NCI-H1930 (cell line): ENCODE measurements at regions not wholly inside any gene's neighbourhood (a gene's known extent, or its start where the extent isn't known, plus 50 kb on each side); places are given as distances from the start of the nearest gene placed in this dataset.
"Not testable (repeated sequence)": the region's sequence is repeated elsewhere in the genome, so short reads cannot be mapped to it uniquely, and the experiment has no call there.

Source experiments
- DNase-seq, 2 experiments: peaks; one replicate each; lab custom pipeline; 2025; lab: John Stamatoyannopoulos, UW

DNA sequence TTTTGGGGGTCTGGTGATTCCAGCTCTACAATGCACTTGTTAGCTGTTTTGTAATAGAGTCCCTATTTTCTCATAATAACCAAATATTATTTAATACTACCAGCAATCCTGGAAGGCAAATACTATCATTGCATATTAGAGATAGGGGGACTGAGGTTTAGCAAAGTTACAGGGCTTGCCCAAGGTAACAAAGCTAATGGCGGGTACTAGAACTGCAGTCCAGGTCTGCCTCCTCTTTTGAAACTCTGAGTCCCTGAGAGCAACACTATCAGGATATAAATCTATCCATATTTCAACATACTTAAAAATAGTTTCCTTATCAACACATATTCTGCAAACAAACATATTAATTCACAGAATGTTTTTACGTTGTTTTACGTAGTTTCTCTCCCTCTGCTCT is 235.5 kb upstream of the ACVR2A start:
- DNase-seq, result no peak

DNA sequence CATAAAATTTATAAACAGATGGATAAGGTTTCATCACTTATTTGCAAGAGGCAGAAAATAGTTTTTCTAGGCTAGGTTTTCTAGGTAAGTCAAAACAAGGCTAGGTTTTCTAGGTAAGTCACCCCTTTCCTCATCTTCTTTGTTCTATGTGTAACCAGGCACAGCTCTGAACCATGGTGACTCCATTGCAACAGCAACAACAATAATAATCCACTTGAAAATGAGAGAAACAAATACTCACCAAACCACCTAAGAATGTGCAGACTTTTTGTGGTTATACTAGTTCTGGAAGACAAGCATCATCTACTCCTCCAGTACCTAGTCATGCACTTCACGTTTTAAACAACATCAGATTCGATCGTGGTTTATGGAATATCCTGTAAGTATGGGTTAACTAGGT is 237.4 kb upstream of the ACVR2A start:
- DNase-seq, result no peak

DNA sequence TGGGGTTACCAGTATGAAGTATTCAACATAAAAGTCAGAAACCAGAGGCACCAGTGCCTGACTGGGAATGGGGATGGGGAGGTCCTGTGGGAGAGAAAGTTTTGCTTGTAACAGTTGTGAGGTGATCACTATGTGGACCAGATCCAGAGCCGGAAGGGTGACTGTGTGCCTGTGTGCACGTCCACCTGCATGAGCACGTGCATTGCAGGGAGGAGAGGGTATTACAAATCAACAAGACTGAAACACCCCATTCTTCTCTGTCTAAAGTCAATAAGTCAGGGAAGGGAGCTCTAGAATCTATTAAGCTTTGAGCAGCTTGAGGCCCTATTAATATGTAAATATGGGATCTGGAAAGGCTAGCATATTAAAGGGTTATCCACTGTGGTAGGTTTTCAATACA is 241.0 kb upstream of the ACVR2A start:
- no peak for DNase-seq

DNA sequence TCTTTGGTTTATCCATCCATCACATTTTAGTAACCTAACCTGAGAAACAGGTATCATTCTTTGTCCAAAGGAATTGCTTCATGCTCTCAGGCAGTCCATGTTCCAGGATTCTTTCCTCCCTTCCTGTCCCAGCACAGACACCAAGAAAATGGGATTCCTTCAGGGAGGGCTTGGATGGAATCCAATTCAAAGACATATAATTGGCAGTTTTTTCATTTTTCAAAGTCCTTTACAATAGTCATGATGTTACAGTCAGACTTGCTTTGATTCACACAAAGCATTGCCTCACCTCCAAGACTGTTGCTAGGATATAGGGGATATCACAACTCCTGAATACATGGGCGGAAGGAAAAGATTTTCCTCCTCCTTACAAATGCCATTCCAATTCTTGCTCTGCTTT is 241.4 kb upstream of the ACVR2A start:
- no peak for DNase-seq

DNA sequence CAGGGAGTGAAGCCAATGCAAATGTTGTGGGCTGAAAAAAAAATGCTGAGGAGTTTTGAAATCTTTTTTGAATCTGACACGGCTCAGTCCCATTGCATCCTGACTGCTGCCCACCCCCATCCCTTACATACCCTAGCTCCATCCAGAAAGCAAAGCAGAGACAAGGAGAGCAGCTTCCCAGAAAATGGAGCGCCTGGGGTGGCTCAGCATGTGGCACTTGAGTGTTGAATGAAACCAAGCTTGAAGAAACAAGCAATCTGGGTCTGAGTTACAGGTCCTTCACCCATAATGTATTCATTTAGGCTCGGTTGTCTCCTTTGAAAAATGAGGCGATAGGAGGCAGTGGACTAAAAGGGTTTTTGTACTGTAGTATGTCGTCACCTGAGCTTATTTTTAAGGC is 244.2 kb upstream of the ACVR2A start:
- no peak for DNase-seq

DNA sequence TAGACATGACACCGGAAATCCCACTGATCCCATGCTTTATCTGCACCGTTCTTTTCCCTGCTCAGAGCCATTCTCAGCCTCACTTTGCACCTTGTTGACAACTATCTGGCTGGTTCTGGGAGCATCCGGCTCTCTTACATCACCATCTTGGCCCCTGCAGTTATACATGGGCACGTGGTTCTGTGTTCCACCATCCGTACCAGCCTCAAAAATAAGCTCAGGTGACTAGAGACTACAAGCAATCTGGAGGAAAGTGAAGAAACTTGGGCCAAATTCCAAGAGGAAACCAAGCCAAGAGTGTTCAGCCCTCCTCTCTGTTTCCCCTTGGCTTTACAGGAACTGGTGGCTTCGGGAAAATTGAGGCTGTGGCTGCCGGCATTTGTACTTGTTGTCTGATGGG is 244.6 kb upstream of the ACVR2A start:
- DNase-seq, result no peak

DNA sequence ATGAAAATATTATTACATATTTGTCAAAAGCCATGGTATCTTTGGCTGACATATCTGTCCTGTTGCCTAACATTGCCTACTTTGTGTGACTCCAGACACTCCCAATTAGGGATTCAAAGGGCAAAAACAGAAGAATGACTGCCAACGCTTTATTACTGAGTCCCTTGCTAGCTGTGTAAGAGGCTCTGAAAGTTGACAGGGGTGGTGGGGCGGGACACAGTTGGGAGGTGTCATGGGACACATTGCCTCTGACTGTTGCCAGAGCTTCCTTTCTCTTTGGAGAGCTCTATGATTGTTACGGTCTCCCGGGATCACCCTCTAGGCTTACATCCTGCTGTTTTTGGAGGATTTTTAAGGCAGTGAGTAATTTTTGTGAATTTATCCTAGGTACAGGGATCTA is 249.6 kb upstream of the ACVR2A start:
- no peak for DNase-seq

DNA sequence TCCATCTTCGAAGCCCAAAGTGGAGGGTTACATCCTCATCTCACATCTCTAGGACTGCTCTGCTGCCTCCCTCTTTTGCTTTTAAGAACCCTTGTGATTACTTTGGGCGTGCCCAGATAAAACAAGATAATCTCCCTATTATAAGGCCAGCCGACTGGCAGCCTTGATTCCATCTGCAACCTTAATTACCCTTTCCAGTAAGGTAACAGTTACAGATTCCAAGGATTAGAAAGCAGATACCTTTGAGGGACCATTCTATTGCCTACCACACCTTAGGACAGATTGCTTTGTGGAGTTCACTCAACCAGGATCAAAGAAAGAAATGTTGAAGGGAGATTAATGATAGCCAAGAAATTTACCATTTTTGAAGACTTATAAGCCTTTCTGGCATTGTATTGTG is 250.8 kb upstream of the ACVR2A start:
- no peak for DNase-seq

DNA sequence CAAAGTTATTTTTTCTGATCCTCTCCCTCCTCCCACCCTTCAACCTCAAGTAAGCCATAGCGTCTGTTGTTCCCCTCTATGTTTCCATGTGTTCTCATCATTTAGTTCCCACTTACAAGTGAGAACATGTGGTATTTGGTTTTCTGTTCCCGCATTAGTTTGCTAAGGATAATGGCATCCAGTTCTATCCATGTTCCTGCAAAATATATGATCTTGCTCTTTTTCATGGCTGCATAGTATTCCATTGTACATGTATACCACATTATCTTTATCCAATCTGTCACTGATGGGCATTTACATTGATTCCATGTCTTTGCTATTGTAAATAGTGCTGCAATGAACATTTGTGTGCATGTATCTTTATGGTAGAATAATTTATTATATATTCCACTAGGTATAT is 252.0 kb upstream of the ACVR2A start:
- not testable (repeated sequence) for DNase-seq

DNA sequence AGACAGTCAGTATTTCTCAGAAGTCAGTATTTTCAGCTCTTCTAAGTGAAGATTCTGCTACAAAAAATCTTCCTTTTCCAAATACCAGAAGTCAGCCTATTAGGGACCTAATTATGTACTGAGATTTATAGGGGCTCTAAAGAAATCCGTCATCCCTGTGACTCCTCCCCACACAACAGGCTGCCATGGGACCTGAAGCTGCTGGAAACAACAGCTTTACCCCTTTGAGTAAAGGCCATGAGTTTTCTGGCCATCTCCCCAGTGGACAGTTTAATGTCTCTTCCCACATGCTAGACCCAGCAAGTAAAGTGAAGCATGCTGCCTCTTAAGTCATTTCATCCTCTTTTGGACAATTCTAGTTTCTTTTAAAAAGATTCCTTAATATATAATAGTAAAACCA is 255.7 kb upstream of the ACVR2A start:
- no peak for DNase-seq

DNA sequence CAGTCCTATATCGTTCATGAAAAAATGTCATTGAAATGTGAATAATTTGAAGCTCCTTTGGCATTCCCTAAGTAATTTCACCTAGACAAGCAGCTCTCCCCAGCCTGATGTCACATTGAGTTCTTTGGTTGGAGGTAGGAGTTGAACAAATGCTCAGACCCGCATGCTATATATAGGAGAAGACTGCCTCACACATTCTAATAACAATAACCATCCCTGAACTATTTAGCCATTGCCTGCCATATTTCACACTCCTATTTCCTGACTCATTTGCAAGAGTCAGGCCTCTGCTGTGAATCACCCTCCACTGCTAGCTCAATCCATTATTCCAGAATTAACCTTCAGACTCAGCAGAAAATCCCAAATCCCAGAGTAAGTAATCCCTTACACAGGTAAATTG is 256.6 kb upstream of the ACVR2A start:
- DNase-seq, result no peak

DNA sequence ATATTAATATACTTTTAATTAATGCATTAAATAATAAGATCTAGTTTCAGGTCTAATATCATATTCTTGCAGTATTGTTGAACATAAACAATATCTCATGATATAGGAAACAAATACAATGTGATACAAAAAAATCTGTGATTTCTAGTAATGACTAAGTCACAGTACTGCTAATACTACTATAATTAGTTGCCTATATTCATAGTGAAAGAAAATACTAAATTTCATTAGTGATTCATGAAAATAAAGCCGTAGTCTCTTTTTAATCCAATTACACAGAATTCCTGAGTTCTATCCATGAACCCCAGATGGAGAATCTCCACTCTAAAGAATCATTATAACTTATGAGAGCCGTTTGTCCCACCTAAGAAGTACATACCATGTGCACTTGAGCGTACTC is 266.3 kb upstream of the ACVR2A start:
- DNase-seq, result no peak

DNA sequence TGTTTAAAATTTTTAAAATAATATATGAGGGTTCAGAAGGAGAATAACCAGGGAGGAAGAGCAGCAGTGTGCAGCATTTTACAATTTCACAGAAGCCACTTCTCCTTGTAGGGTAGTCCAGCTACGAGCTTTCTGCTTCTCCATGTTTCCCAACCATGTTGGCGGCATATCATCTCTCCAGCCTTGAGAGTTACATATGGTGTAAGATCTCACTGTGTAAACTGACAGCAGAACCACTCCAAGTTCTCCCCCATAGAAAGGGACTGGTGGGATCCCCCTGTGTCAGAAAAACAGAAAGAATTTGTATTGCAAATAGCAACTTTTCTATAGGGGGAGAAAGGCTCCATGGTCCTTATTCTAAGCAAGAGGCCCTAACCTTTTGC is 266.8 kb upstream of the ACVR2A start:
- DNase-seq, result no peak

DNA sequence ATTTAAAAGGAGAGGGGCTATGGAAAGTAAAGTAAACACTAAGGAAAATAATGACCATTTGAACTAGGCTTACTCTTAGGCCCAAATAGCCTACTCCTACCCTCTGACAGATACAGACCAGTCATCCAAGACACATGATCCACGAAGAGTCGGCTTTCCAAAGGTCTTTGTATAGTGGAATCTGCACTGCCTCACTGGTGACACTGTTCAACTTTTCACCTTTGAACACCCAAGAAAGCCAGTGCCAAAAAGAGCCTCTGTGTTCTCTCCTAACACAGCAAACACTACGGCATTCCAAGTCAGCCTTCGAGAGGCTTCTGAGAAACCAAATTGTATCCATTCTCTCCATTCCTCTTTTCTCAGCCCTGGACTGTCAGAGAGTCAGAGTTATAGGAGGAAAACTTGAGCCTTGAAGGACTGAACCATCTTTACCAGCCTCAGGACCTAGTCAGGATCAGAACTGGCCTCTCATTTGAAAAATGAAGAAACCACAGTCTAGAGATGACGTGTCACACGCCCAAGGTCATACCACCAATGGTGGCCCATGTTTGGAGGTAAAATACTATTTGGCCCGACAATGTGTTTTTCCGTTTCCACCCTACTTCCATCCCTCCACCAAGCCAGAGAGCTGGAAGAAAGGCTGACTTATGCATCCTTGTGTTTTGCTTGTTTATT is 267.4 kb upstream of the ACVR2A start:
- no peak for DNase-seq

DNA sequence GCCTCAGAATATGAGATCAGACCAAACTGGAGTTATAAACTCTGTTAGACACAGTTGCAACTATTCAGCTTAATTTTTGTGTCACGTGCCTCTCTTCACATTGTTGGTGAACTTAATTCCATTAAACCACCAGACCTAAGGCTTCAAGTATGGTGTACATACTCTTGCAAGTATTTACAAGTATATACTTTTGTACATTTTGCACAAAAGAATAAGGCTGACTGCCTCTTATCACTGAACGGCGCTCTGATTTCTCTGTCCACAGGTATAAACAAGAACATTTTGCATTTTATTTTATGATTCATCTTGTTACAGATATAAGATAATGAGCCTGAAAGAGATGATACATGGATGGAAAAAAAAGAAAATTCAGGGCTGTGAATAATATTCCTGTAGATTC is 269.7 kb upstream of the ACVR2A start:
- DNase-seq, result no peak

DNA sequence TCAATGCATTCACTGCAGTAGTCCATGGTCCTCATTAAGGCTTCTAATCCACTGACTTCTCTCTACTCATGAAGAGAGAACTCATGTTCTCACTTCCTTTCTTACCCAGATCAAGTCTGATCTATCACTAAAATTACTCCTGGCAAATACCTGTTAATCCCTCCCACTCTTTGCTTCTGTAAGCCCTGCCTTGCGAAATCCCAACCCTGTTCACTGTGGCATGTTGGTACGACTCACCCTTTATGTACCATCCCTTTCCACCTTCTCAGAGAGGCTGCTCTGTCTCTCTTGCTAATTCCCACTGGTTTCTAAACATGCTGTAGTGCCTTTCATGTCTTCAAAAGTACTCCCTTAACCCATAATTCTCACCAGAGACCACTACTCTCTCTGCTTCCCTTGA is 272.2 kb upstream of the ACVR2A start:
- DNase-seq, result no peak

DNA sequence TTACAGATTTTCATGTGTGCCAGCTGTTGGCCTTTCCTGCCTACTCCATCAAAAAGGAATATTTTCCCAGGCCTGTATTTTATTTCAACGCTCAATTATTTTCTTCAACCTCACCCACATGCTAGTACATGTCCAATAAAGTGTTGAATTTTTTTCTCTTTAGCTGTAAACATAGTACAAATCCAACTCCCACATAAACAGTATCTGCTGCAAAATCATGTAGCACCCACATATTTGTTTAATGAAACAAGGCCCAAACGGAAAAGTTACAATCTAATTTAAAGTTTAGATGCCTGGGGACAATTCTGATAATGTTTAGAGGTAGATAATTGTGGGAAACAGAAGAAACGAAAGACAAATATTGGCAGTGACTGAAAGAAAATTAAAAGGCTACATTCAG is 275.4 kb upstream of the ACVR2A start:
- DNase-seq, result no peak

DNA sequence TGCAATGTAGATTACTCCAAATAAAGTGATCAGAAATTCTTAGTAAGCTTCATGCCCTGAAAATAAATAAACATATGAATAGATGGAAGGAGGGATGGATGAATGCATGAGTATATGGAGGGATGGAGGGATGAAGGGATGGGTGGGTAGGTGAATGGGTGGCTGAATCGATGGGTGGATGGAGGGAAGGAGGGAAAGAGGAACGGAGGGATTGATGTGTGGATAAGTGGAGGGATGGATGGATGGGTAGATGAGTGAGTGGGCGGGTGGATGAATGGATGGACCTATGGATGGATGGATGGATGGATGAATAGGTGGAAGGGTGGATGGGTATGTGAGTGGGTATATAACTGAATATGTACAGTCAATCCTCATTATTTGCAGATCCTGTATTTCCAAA is 276.7 kb upstream of the ACVR2A start:
- DNase-seq, result no peak

DNA sequence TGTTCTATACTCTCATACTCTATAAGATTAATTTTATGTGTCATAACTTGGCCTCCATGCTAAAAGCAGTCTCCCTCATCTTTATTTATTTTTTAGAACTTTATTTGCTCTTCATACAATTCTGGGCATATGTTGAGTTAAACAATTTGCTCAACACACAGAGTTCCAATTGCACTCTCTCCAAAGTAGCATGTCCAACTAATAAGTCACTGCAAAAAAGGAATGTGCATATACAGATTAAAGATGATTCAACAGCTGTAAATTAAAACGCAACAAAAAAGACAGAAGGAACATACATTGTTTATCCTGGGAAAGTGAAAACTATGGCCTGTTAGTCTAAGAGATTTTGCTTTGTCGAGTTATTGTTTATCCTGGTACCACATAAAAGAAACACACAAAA is 277.7 kb upstream of the ACVR2A start:
- no peak for DNase-seq

DNA sequence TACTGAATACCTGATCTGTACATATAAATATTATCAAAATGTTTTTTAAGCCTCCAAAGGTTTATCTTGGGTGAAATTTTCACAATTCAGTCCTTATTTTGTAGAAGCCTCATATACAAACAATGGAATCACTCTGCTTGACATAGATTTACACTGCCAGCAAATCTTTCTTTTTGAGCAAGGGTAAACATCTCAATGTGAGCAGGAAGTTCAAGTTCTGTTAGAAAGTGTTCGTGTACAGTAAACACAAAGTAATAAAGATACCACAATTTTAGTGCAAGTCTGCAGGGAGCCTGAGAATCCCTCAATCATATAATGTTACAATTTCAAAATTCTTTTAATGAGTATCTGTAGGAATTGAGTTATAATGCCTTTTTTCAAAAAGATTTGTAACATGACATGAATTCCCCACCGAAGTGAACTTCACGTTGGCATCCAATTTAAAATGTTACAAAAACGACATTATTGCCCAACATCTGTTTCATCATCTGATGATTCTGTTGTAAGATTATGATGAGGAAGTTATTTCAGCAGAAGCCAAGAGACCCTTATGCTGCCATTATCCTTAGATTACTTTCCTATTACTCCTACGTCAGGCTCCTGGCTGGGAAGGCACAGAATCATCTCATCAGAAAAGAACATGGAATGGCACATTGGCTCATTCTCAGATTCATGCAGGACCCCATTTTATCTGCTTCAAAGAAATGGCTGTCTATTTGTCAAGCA is 283.9 kb upstream of the ACVR2A start:
- no peak for DNase-seq

DNA sequence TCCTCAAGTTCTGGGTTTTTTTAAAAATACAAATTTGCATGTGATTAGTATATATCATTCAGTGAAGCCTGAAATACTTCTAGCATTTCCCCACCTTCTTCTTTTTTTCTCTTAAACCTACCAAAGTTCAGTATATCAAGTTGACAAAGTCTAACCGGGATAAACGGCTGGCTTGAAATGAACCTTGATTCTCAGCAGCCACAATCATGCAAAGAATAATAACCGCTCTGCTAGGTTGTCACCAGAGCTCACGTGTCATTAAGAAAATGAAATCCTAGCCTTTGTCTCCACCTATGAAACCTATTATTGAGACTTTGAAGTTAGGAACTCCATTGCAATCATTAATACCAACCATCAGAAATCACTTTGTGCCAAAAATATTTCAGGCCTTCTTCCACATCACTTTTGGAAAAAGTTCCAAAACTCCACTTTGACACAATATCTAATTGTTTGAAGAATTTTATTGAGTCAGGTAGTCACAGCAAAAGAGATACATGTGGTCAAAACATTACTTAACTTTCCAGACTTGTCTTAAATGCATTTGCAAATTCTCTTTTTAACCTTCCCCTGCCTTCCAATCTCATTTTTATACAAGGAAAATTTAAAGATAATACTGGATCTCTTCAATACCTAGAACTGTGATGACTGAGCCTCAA is 285.6 kb upstream of the ACVR2A start:
- DNase-seq, result no peak

DNA sequence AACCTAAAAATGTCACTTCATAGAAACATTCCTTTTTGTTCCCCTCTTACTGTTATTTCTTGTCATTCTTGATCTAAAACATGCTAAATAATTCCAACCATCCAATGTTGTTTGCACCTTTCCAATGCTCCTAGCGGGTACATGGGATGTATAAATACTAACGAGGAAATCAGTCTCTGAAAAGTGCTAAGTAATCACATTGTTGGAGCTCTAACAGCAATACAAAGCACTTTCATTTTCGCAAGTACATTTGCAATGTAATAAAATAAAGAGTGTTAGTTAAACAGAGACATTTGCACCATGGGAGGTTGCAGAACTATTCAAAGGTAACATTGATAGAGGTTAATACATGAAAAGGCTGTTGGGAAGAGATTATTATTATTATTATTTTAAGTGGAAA is 286.2 kb upstream of the ACVR2A start:
- no peak for DNase-seq

DNA sequence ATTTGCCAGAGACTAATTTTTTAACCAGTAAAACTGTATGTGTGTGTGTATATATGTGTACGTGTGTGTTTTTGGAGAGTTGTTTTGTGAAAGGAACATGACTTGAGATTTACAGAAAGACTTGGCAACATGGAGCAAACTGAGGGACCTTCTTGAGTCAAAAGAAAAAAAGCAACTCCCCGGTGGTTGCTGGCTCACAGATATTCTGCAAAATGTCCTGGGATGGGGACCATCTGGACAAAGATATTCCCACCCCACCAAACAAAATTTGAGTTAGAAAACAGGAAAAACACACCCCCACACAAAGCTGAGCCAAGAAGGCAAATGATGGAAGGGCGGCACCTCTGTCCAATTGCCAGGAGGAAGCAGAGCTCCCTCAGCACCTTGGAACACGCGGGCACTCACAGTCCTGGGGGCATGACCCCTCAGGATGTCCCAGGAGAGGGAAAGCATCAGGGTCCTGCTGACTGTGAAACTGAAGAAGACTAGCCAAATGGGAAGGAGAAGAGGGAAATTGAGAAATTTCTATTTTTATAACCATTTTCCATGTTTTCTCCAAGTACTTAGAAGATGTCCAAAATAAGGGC is 290.2 kb upstream of the ACVR2A start:
- DNase-seq, result no peak
